KMS-11 (cell line): ENCODE measurements at regions not wholly inside any gene's neighbourhood (a gene's known extent, or its start where the extent isn't known, plus 50 kb on each side); places are given as distances from the start of the nearest gene placed in this dataset.

Experiments
- H2AFZ ChIP-seq: fragments of 200-600 bp; sonication (generic); 2 replicates; pipeline ENCODE4 v1.6.1; 2016; ENCODE audit warnings: antibody characterized with exemption, mixed run types, low read depth
- H3K27ac ChIP-seq: fragments of 200-600 bp; sonication (generic); 2 replicates; pipeline ENCODE4 v1.6.1; 2016; ENCODE audit warnings: mild to moderate bottlenecking, mixed run types
- H3K27me3 ChIP-seq: fragments of 200-600 bp; sonication (generic); 2 replicates; pipeline ENCODE4 v1.6.1; 2017; ENCODE audit warnings: mild to moderate bottlenecking, low read depth, mixed run types, moderate library complexity; ENCODE audit not compliant: insufficient read depth
- H3K36me3 ChIP-seq: fragments of 200-600 bp; sonication (generic); 2 replicates; pipeline ENCODE4 v1.6.1; 2017; ENCODE audit warnings: mild to moderate bottlenecking, mixed run types; ENCODE audit not compliant: insufficient read depth
- H3K4me1 ChIP-seq: fragments of 200-600 bp; sonication (generic); 2 replicates; pipeline ENCODE4 v1.6.1; 2016; ENCODE audit warnings: mild to moderate bottlenecking, low read depth, mixed run types; ENCODE audit not compliant: poor library complexity, severe bottlenecking
- H3K4me2 ChIP-seq: fragments of 200-600 bp; sonication (generic); 2 replicates; pipeline ENCODE4 v1.7.0; 2016; ENCODE audit warnings: mild to moderate bottlenecking, mixed run types
- H3K4me3 ChIP-seq: fragments of 200-600 bp; sonication (generic); IDR thresholded peaks from 2 replicates; pipeline ENCODE4 v1.6.1; 2017; ENCODE audit warnings: low read depth, low read length, mixed read lengths; ENCODE audit not compliant: insufficient read depth
- H3K79me2 ChIP-seq: fragments of 200-600 bp; sonication (generic); 2 replicates; pipeline ENCODE4 v1.6.1; 2016; ENCODE audit warnings: low read depth, mixed run types; ENCODE audit not compliant: insufficient read depth
- H3K9ac ChIP-seq: fragments of 200-600 bp; sonication (generic); 2 replicates; pipeline ENCODE4 v1.6.1; 2016; ENCODE audit warnings: mild to moderate bottlenecking, mixed run types
- H4K20me1 ChIP-seq: fragments of 200-600 bp; sonication (generic); 2 replicates; pipeline ENCODE4 v1.6.1; 2016; ENCODE audit warnings: mild to moderate bottlenecking, mixed run types; ENCODE audit not compliant: insufficient read depth
- TF ChIP-seq, protein P1 (sequence below): fragments of 200-600 bp; sonication (generic); conservative IDR thresholded peaks from 2 replicates; pipeline ENCODE4 v1.6.1; 2017; ENCODE audit warnings: low read depth, mild to moderate bottlenecking, antibody characterized with exemption, low read length, moderate library complexity, mixed read lengths

DNA sequence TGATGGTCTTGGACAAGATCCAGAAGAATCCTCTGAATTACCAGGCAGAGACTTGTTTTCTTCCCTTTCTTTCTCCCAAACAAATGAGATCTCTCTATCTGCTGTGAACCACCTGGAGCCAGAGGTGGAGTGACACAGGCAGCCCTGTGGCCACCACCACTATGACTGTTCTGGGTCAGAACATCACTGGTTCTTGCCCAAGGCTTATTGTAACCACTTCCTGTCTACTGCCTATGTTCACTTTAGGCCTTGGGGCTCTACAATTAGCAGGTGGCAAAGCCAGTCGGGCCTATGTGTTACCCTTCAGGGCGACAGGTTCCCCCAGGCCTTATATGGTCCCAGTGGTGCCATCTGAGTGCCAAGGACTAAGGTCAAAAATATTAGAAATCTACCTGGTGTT is 161.2 kb downstream of the GLUD2 start:
- no peaks in the 10 kb centered on the region for H3K79me2 ChIP-seq
- H3K27me3 ChIP-seq: no peaks in the 10 kb centered on the region
- no peak overlapping the region for H3K27ac ChIP-seq
- no peaks in the 10 kb centered on the region for H4K20me1 ChIP-seq
- H3K9ac ChIP-seq: no peak overlapping the region
- no peak overlapping the region for H3K4me2 ChIP-seq
- no peaks in the 10 kb centered on the region for H3K4me1 ChIP-seq
- H3K36me3 ChIP-seq: no peaks in the 10 kb centered on the region
- H2AFZ ChIP-seq: no peak overlapping the region
- H3K4me3 ChIP-seq: no peak overlapping the region
- TF ChIP-seq, protein P1, sequence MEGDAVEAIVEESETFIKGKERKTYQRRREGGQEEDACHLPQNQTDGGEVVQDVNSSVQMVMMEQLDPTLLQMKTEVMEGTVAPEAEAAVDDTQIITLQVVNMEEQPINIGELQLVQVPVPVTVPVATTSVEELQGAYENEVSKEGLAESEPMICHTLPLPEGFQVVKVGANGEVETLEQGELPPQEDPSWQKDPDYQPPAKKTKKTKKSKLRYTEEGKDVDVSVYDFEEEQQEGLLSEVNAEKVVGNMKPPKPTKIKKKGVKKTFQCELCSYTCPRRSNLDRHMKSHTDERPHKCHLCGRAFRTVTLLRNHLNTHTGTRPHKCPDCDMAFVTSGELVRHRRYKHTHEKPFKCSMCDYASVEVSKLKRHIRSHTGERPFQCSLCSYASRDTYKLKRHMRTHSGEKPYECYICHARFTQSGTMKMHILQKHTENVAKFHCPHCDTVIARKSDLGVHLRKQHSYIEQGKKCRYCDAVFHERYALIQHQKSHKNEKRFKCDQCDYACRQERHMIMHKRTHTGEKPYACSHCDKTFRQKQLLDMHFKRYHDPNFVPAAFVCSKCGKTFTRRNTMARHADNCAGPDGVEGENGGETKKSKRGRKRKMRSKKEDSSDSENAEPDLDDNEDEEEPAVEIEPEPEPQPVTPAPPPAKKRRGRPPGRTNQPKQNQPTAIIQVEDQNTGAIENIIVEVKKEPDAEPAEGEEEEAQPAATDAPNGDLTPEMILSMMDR: no peak

DNA sequence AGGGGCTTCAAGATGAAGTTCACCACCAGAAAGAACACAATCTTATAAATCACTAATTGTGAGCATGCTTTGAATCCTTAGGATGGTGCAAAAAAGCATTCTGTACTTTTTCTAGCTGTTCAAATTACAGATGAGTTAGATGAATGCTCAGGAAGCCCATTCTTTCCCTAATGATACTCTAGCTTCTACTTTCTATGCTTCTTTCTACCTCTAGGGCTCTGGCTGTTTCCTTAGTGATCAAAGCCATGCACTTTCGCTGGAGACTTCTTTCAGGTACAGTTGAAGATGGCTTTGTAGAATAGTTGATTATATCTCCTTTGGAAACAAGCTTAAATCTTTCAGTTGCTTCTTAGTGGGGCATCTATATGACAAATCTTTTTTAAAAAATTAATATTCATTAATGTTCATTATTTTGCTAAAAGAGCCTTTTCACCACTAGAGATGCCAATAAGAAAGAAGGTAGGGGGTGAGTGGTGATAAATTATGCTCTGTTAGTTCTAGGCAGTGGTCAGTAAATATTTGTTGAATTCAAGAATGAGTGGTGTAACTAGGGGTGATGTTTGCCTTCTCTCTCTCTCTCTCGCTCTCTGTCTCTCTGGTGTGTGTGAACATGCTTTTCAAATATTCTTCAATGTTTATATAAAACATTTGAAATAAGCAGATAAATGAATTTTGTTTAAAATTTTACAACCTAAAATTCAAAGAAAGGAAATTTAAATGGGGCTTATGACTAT is 169.4 kb downstream of the GLUD2 start:
- TF ChIP-seq, protein P1: no peak
- Histone ChIP-seq H3K4me3 (no peak overlapping the region), H2AFZ (no peak overlapping the region), H3K27ac (no peak overlapping the region), H3K4me1 (no peaks in the 10 kb centered on the region), H3K4me2 (no peak overlapping the region), H3K36me3 (no peaks in the 10 kb centered on the region), H3K27me3 (no peaks in the 10 kb centered on the region), H3K9ac (no peak overlapping the region), H3K79me2 (no peaks in the 10 kb centered on the region), H4K20me1 (no peaks in the 10 kb centered on the region)

DNA sequence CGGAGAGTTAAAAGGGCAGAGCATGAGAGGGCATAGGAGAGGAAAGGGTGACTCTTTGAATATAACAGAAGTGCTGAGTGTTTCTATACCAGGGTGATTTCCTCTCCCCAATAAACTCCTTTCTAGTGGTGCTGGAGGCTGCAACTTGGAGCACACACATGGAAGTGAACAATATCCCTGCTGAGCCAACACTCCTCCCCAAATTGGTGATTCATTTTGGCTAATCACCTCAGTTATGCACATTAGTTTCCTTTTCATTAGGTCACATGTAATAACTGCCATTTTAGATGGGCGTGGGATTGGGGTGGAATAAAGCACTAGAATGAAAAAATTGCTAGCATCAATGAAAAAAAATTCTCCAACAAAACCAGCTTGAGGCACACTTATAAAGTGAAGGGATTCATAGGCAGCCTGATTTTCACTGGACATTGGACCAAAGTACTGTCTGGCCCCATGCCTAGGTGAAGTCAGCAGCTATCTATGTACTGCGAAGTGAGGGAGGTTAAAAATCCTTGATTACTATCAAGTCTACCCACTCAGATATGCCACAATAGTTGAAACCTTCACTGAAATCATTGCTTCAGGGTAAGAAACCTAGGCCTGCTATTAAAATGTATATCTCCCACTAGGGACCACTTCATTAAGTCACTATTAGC is 174.0 kb downstream of the GLUD2 start:
- Histone ChIP-seq H3K79me2 (no peaks in the 10 kb centered on the region), H3K27me3 (no peaks in the 10 kb centered on the region), H3K36me3 (no peaks in the 10 kb centered on the region), H3K4me3 (no peak overlapping the region), H3K9ac (no peak overlapping the region), H2AFZ (no peak overlapping the region), H3K27ac (no peak overlapping the region), H4K20me1 (no peaks in the 10 kb centered on the region), H3K4me2 (no peak overlapping the region), H3K4me1 (no peaks in the 10 kb centered on the region)
- TF ChIP-seq, protein P1: no peak

DNA sequence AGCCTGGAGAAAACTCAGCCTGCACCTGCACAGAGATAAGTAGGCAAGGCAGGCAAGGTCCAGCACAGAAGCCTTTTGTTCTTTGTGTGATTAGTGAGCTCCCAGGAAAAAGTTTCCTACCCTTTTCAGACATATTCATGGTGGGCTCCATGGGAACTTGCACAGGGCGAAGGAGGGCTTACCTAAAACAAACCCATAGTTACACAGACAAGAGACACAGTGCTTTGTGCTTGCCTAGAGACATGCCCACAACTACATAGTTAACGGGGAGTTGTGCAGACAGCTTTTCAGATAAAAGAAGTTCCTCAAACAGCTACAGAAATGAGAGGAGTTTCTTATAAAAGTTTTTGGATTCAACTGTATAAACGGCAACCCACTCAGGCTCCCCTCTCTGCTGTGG is 180.5 kb downstream of the GLUD2 start:
- no peak overlapping the region for H3K4me3 ChIP-seq
- H3K9ac ChIP-seq: no peak overlapping the region
- H3K27me3 ChIP-seq: no peaks in the 10 kb centered on the region
- H3K36me3 ChIP-seq: no peaks in the 10 kb centered on the region
- H3K4me2 ChIP-seq: no peak overlapping the region
- no peaks in the 10 kb centered on the region for H3K79me2 ChIP-seq
- no peaks in the 10 kb centered on the region for H3K4me1 ChIP-seq
- H2AFZ ChIP-seq: no peak overlapping the region
- no peak overlapping the region for H3K27ac ChIP-seq
- H4K20me1 ChIP-seq: no peaks in the 10 kb centered on the region
- TF ChIP-seq, protein P1: no peak
